ENCODE measurements at regions not wholly inside any gene's neighbourhood (a gene's known extent, or its start where the extent isn't known, plus 50 kb on each side); places are given as distances from the start of the nearest gene placed in this dataset.

- TF ChIP-seq, protein P1, sequence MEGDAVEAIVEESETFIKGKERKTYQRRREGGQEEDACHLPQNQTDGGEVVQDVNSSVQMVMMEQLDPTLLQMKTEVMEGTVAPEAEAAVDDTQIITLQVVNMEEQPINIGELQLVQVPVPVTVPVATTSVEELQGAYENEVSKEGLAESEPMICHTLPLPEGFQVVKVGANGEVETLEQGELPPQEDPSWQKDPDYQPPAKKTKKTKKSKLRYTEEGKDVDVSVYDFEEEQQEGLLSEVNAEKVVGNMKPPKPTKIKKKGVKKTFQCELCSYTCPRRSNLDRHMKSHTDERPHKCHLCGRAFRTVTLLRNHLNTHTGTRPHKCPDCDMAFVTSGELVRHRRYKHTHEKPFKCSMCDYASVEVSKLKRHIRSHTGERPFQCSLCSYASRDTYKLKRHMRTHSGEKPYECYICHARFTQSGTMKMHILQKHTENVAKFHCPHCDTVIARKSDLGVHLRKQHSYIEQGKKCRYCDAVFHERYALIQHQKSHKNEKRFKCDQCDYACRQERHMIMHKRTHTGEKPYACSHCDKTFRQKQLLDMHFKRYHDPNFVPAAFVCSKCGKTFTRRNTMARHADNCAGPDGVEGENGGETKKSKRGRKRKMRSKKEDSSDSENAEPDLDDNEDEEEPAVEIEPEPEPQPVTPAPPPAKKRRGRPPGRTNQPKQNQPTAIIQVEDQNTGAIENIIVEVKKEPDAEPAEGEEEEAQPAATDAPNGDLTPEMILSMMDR (IDR thresholded peaks at IDR 0.05) = no peak
- TF ChIP-seq POLR2A (IDR thresholded peaks at IDR 0.05) = no peak
These were observed 348.6 kb upstream of the ANO3 start for GRCh38 chr11:25983280-25983679.
